Natural killer cell (primary cell): ENCODE measurements at regions not wholly inside any gene's neighbourhood (a gene's known extent, or its start where the extent isn't known, plus 50 kb on each side); places are given as distances from the start of the nearest gene placed in this dataset.

Source experiments
- ATAC-seq, 3 donors: fragments of 150-1000 bp in 2 of 3; fragments of 200-7000 bp in 1 of 3; cut with Tn5 transposase; 1 replicate in 1 of 3; 2 replicates in 2 of 3; pipeline ENCODE4 v1.10.0; 2021; ENCODE audit warnings: mild to moderate bottlenecking in 2 of 3, moderate library complexity in 2 of 3
- DNase-seq, 2 donors: peaks; one replicate each; pipeline versions ENCODE4 v3.0.0 to v3.0.0-alpha.2; 2013 to 2021; ENCODE audit warnings: mixed read lengths in 1 of 2
- H3K27ac ChIP-seq: one replicate; pipeline ENCODE4 v1.5.1; 2013; ENCODE audit warnings: mild to moderate bottlenecking, low read length
- H3K27me3 ChIP-seq: one replicate; pipeline ENCODE4 v1.6.1; 2013; ENCODE audit warnings: low read length; ENCODE audit not compliant: control insufficient read depth, insufficient read depth
- H3K36me3 ChIP-seq: one replicate; pipeline ENCODE4 v1.6.1; 2013; ENCODE audit warnings: low read length; ENCODE audit not compliant: control insufficient read depth, insufficient read depth
- H3K4me1 ChIP-seq: one replicate; pipeline ENCODE4 v1.6.1; 2013; ENCODE audit warnings: low read length; ENCODE audit not compliant: control insufficient read depth, insufficient read depth
- H3K4me3 ChIP-seq: one replicate; pipeline ENCODE4 v1.5.1; 2013; ENCODE audit warnings: low read length
- H3K9me3 ChIP-seq: one replicate; pipeline ENCODE4 v1.6.1; 2013; ENCODE audit warnings: low read length; ENCODE audit not compliant: control insufficient read depth, insufficient read depth
- H3K27ac Mint-ChIP-seq, 2 donors: one replicate each; pipeline ENCODE4 v1.8.0; 2022; ENCODE audit warnings: mild to moderate bottlenecking in 2 of 2, mixed read lengths in 2 of 2, moderate library complexity in 1 of 2
- H3K27me3 Mint-ChIP-seq, 2 donors: one replicate each; pipeline ENCODE4 v1.8.0; 2022; ENCODE audit warnings: low read depth in 2 of 2, mixed read lengths in 2 of 2
- H3K36me3 Mint-ChIP-seq: one replicate; pipeline ENCODE4 v1.8.0; 2022; ENCODE audit warnings: mixed read lengths
- H3K4me1 Mint-ChIP-seq, 2 donors: one replicate each; pipeline ENCODE4 v1.8.0; 2022; ENCODE audit warnings: mixed read lengths in 2 of 2
- H3K4me3 Mint-ChIP-seq: one replicate; pipeline ENCODE4 v1.8.0; 2022; ENCODE audit warnings: mild to moderate bottlenecking, moderate library complexity, mixed read lengths
- H3K9me3 Mint-ChIP-seq, 2 donors: one replicate each; pipeline ENCODE4 v1.8.0; 2022; ENCODE audit warnings: mixed read lengths in 2 of 2
- WGBS: methylation state at CpG from one replicate; pipeline ENCODE4 v1.1.7; 2013; ENCODE audit warnings: missing lambda C conversion rate; ENCODE audit not compliant: insufficient coverage; 5-methylcytosine and 5-hydroxymethylcytosine counted together
- intact Hi-C: fragments of 100-400 bp; cut with micrococcal nuclease; formaldehyde crosslinking; loops from one replicate; pipeline ENCODE4 v1.14.2; 2022
- TF ChIP-seq, protein P1 (sequence below): fragments of 200-600 bp; IDR thresholded peaks from one replicate; pipeline ENCODE4 v1.8.0; 2022; ENCODE audit warnings: antibody characterized with exemption

DNA sequence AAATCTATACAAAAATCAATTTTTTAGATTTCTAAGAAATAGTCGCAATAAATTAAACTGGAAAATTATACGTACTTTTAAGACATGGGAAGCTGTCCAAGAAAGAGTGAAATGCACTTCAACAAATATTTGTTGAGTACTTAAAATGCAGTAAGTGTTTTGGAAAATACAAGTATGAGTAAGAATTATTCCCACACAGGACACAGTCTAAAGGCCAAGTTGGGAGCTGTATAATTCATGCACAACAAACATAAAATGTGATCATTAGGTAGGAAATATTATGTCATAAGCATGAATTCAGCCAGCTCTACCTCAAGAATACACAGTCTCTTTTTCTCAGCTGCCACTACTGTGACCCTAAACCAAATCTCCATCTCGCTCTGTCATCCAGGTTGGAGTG, 267.6 kb downstream of the CNTN3 start:
- no peak overlapping the region for H3K4me3 Mint-ChIP-seq
- intact Hi-C loops: no loop called here
- no peaks in the 10 kb centered on the region for H3K36me3 Mint-ChIP-seq
- no peak overlapping the region for H3K27ac Mint-ChIP-seq
- DNase-seq: no peak
- no peaks in the 10 kb centered on the region for H3K4me1 Mint-ChIP-seq
- Histone ChIP-seq H3K27ac (no peak overlapping the region), H3K9me3 (peaks cover 5% of the 10 kb centered on the region), H3K4me1 (no peaks in the 10 kb centered on the region), H3K36me3 (no peaks in the 10 kb centered on the region), H3K4me3 (no peak overlapping the region), H3K27me3 (no peaks in the 10 kb centered on the region)
- no peaks in the 10 kb centered on the region for H3K27me3 Mint-ChIP-seq
- WGBS: 91% methylated on average over 3 of the region's 3 CpGs
- no peak for ATAC-seq
- TF ChIP-seq, protein P1, sequence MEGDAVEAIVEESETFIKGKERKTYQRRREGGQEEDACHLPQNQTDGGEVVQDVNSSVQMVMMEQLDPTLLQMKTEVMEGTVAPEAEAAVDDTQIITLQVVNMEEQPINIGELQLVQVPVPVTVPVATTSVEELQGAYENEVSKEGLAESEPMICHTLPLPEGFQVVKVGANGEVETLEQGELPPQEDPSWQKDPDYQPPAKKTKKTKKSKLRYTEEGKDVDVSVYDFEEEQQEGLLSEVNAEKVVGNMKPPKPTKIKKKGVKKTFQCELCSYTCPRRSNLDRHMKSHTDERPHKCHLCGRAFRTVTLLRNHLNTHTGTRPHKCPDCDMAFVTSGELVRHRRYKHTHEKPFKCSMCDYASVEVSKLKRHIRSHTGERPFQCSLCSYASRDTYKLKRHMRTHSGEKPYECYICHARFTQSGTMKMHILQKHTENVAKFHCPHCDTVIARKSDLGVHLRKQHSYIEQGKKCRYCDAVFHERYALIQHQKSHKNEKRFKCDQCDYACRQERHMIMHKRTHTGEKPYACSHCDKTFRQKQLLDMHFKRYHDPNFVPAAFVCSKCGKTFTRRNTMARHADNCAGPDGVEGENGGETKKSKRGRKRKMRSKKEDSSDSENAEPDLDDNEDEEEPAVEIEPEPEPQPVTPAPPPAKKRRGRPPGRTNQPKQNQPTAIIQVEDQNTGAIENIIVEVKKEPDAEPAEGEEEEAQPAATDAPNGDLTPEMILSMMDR: no peak
- peaks cover 4 to 5% of the 10 kb centered on the region in 2 donors for H3K9me3 Mint-ChIP-seq

DNA sequence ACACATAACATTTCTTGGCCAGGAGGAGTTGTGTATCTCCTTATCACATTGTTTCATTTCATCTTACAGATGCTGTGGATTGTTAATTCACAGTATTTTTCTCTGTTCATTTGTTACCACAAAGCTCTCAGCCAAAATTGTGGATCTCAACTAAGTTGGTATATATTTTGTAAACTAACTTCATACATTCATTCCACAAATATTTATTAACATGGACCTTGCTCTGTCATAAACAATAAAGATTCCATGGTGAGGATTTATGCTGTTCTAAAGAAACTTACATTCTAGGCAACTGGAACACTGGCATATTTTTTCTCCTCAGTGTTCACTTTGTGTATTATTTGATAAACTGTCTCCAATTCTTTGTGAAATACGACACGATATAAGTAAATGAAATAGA, 268.8 kb downstream of the CNTN3 start:
- Histone ChIP-seq H3K27ac (no peak overlapping the region), H3K9me3 (peaks cover 5% of the 10 kb centered on the region), H3K4me1 (no peaks in the 10 kb centered on the region), H3K36me3 (no peaks in the 10 kb centered on the region), H3K27me3 (no peaks in the 10 kb centered on the region), H3K4me3 (no peak overlapping the region)
- DNase-seq (no peak), ATAC-seq (no peak)
- no CpG with 5 or more reads among the region's 2 CpGs for WGBS
- H3K27ac Mint-ChIP-seq: no peak overlapping the region
- no peaks in the 10 kb centered on the region for H3K36me3 Mint-ChIP-seq
- intact Hi-C loops: no loop called here
- no peak overlapping the region for H3K4me3 Mint-ChIP-seq
- H3K27me3 Mint-ChIP-seq: no peaks in the 10 kb centered on the region
- H3K4me1 Mint-ChIP-seq: no peaks in the 10 kb centered on the region
- TF ChIP-seq, protein P1: no peak
- H3K9me3 Mint-ChIP-seq: peaks cover 4 to 5% of the 10 kb centered on the region in 2 donors

DNA sequence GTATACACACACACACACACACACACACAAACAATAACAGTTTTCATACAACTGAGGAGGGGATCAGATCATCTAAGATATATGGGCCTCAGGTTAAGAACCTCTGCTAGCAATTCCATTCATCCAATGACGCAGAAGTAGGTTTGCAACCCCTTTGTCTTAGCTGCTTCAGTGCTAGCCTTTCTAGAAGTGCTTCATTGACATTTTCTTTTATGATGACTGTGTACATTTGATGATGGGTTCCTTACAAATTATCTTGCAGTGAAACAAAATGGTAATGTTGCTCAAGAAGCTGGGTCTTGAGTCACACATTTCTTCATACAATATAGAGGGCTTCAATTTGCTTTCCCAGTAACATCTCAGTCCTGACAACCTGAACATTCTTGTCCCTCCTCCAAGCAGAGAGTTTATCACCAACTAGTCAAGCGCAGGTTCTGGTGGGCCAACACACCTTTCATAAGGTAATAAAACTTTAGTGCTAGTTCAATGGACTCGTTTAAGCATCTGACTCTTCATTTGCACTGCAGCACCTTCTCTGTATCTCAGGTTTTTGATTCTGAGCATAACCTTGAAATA, 269.5 kb downstream of the CNTN3 start:
- no peaks in the 10 kb centered on the region for H3K27me3 ChIP-seq
- no peak for ATAC-seq
- no peak overlapping the region for H3K27ac Mint-ChIP-seq
- DNase-seq: no peak
- no peak overlapping the region for H3K4me3 Mint-ChIP-seq
- peaks cover 5% of the 10 kb centered on the region for H3K9me3 ChIP-seq
- no peak overlapping the region for H3K27ac ChIP-seq
- WGBS: 91% methylated on average over 3 of the region's 3 CpGs
- no peaks in the 10 kb centered on the region for H3K4me1 ChIP-seq
- H3K27me3 Mint-ChIP-seq: no peaks in the 10 kb centered on the region
- intact Hi-C loops: no loop called here
- peaks cover 7 to 9% of the 10 kb centered on the region in 2 donors for H3K9me3 Mint-ChIP-seq
- no peaks in the 10 kb centered on the region for H3K36me3 Mint-ChIP-seq
- TF ChIP-seq, protein P1: no peak
- no peaks in the 10 kb centered on the region for H3K4me1 Mint-ChIP-seq
- no peaks in the 10 kb centered on the region for H3K36me3 ChIP-seq
- H3K4me3 ChIP-seq: no peak overlapping the region

DNA sequence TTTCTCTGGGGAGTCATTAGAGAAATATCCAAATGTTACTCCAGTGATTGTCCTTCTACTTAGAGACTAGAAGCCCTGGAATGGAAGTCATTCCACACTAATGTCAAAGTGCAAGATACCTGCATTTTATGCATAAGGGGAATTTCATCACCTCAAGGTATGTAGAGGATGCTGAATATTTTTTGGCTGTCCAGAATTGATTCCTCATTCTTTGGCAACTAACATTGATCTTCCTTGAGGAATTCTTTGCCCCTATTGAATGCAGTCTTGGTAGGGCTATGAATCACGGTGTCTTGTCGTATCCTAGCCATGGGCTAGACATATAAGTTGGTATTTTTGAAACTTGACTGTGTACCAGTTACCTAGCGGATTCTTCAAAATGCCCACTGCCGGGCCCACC, 271.1 kb downstream of the CNTN3 start:
- no peak overlapping the region for H3K4me3 ChIP-seq
- peaks cover 5% of the 10 kb centered on the region for H3K9me3 ChIP-seq
- H3K4me1 ChIP-seq: no peaks in the 10 kb centered on the region
- peaks cover 10 to 12% of the 10 kb centered on the region in 2 donors for H3K9me3 Mint-ChIP-seq
- no peaks in the 10 kb centered on the region for H3K27me3 ChIP-seq
- no peaks in the 10 kb centered on the region for H3K27me3 Mint-ChIP-seq
- no peaks in the 10 kb centered on the region for H3K4me1 Mint-ChIP-seq
- H3K27ac ChIP-seq: no peak overlapping the region
- WGBS: 82% methylated on average over 4 of the region's 4 CpGs
- ATAC-seq: no peak
- no peaks in the 10 kb centered on the region for H3K36me3 ChIP-seq
- no peak for DNase-seq
- no peak overlapping the region for H3K4me3 Mint-ChIP-seq
- H3K27ac Mint-ChIP-seq: no peak overlapping the region
- intact Hi-C loops: no loop called here
- TF ChIP-seq, protein P1: no peak
- no peaks in the 10 kb centered on the region for H3K36me3 Mint-ChIP-seq
